ENCODE measurements at regions not wholly inside any gene's neighbourhood (a gene's known extent, or its start where the extent isn't known, plus 50 kb on each side); places are given as distances from the start of the nearest gene placed in this dataset.
"Not testable (repeated sequence)": the region's sequence is repeated elsewhere in the genome, so short reads cannot be mapped to it uniquely, and the experiment has no call there.

DNA sequence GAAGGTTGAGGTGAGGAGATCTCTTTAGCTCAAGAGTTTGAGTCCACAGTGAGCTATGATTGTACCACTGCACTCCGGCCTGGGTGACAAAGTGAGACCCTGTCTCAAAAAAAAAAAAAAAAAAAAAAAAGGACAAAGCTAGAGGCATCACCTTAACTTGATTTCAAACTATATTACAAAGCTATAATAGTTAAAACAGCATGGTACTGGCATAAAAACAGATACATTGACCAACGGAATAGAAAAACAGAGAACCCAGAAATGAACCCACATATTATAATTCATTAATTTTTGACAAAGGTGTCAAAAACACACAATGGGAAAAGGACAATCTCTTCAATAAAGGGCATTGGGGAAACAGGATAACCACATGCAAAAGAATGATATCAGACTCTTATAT, 50.8 kb upstream of the MBOAT1 start:
- Histone ChIP-seq H3K9me3 (replicated peaks) (no peaks in the 10 kb centered on the region), H3K27me3 (no peaks in the 10 kb centered on the region), H3K4me1 (no peaks in the 10 kb centered on the region), H3K36me3 (no peaks in the 10 kb centered on the region), H3K4me3 (no peak overlapping the region), H3K27ac (no peak overlapping the region)
- no peak for DNase-seq

DNA sequence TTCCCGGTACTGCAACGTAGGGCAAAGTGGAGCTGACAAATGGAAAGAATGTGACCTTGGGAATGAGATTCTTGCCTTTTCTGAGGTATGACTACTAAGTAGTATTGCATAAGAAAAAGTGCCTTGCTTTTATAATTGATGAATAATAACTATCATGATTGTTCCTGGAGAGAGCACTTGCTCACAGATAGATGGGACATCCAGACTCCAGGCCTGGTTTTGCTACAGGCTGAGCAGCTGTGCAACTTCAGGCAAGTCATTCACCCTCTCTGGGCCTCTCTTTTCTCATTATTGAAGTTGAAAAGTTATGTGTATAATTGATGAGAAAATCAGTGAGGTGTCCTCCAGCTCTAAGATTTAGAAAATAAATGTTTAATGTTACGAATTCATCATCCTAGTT, 53.6 kb upstream of the MBOAT1 start:
- DNase-seq = no peak
- Histone ChIP-seq H3K4me1 (no peaks in the 10 kb centered on the region), H3K27ac (no peak overlapping the region), H3K4me3 (no peak overlapping the region), H3K36me3 (no peaks in the 10 kb centered on the region), H3K27me3 (no peaks in the 10 kb centered on the region), H3K9me3 (replicated peaks) (no peaks in the 10 kb centered on the region)

DNA sequence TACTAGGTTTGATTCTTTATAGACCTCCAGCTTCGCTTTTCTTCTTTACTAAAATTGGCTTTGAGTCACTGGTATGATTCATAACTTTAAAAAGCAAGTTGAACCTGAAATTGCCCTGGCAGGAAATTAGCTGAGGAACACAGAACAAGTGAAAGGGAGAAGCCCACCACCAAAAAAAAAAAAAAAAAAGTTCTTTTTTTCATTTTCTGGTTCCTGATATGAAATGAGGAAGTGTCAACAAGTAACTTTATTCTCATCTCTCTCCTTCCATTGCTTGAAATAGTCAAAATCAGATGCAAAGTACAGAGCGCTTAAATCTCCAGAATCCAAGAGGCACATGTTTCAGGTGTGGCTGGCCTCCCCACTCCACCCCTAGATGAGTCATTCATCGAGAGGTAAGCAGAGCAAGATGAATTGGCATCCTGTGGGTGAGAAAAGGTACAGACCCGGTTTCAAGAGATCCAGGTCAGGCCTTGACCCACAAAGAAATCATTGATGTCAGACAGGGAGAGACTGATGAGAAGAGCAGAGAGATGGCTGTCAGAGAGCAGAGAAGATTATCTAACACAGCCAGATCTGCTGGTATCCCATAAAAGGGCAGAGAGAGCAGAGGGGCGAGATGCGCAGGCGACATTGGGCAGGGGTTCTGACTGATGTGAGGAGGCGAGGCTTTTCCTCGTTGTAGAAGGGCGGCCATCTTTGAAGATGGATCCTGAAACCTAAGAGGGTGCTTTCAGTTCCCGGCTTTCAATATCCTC, 54.8 kb upstream of the MBOAT1 start:
- Histone ChIP-seq H3K4me3 (no peak overlapping the region), H3K9me3 (replicated peaks) (no peaks in the 10 kb centered on the region), H3K36me3 (no peaks in the 10 kb centered on the region), H3K27me3 (no peaks in the 10 kb centered on the region), H3K4me1 (no peaks in the 10 kb centered on the region), H3K27ac (no peak overlapping the region)
- DNase-seq = no peak

DNA sequence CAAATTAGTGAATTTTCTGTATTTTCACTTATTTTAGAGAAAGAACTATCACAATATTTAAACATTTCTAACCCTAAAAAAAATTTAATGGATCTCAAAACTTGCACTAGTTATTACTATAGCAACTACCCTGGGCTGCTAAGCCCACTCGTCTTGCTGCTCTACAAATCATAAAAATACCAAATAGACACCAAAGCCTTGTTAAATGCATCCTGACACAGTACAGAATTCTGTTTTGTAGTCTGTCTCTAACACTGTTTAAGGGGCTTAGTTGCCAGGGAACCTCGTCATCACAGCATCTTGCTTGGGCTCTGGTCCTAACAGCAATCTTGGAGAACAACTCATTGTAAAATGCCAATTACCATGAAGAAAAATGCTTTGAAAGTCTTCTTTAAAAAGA, 56.9 kb upstream of the MBOAT1 start:
- Histone ChIP-seq H3K27ac (no peak overlapping the region), H3K9me3 (replicated peaks) (no peaks in the 10 kb centered on the region), H3K4me1 (no peaks in the 10 kb centered on the region), H3K36me3 (no peaks in the 10 kb centered on the region), H3K4me3 (no peak overlapping the region), H3K27me3 (no peaks in the 10 kb centered on the region)
- no peak for DNase-seq

DNA sequence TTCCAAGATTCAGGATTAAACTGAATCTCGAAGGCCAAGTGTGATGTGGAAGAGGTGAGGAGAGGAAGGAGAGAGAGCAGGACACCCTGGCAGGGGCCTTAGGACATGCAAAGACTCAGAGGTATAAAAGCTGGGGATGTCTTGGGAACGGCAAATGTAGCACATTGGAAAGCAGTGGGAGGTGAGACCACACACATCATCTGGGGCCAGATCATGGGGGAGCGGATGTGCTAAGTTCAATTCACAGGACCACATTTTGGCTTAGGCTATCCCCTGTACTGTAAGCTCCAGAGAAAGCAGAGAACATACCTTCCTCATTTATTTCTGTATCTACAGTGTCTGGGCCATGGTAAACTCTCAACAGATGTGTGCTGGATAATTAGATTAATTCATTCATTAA, 59.5 kb upstream of the MBOAT1 start:
- Histone ChIP-seq H3K4me1 (no peaks in the 10 kb centered on the region), H3K27ac (no peak overlapping the region), H3K4me3 (no peak overlapping the region), H3K9me3 (replicated peaks) (no peaks in the 10 kb centered on the region), H3K36me3 (no peaks in the 10 kb centered on the region), H3K27me3 (no peaks in the 10 kb centered on the region)
- DNase-seq = no peak

DNA sequence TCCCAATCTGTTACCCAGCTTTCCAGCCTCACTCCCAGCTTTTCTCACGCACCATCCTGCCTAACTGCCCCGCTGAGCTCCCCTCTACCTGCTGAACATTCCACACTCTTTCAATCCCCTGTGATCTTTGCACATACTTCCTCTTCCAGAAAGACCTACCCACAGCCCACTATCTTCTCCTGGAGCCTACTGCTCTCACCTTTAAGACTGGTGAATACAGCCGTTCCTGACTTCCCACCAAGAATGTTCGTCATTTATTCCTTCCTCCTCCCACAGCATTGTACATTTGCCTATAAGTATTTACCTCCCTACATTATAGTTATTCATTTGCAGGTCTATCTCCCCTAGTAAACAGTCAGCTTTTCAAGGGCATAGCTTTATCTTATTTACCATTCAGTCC, 61.9 kb upstream of the MBOAT1 start:
- no peak for DNase-seq
- no peaks in the 10 kb centered on the region for H3K4me1 ChIP-seq
- no peaks in the 10 kb centered on the region for H3K36me3 ChIP-seq
- H3K27me3 ChIP-seq = no peaks in the 10 kb centered on the region
- no peaks in the 10 kb centered on the region for H3K9me3 ChIP-seq (replicated peaks)
- no peak overlapping the region for H3K27ac ChIP-seq
- no peak overlapping the region for H3K4me3 ChIP-seq

DNA sequence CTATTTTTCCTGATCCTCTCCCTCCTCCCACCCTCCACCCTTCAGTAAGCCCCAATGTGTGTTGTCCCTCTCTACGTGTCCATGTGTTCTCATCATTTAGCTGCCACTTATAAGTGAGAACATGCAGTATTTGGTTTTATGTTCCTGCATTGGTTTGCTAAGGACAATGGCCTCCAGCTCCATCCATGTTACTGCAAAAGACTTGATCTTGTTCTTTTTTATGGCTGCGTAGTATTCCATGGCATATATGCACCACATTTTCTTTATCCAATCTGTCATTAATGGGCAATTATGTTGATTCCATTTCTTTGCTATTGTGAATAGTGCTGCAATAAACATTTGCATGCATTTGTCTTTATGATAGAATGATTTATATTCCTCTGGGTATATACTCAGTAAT, 63.6 kb upstream of the MBOAT1 start:
- H3K36me3 ChIP-seq; H3K9me3 ChIP-seq (replicated peaks); H3K4me3 ChIP-seq; DNase-seq; H3K4me1 ChIP-seq; H3K27me3 ChIP-seq; H3K27ac ChIP-seq: not testable (repeated sequence)

DNA sequence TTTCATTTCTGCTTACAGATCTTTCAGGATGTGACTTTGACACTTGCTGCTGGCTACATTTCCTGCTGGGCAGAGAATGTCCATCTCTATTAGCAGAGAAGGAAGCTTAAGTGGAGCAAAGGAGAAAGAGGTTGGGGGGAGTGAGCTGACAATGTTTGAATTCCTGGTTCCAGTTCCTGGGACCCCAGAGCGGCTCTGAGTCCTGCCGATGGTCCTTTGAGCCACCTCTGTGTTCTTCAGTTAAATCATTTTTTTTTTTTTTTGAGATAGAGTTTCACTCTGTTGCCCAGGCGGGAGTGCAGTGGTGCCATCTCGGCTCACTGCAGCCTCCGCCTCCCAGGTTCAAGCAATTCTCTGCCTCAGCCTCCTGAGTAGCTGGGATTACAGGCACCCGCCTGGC, 65.5 kb upstream of the MBOAT1 start:
- DNase-seq; H3K4me1 ChIP-seq; H3K27ac ChIP-seq; H3K36me3 ChIP-seq; H3K27me3 ChIP-seq; H3K9me3 ChIP-seq (replicated peaks); H3K4me3 ChIP-seq: not testable (repeated sequence)

DNA sequence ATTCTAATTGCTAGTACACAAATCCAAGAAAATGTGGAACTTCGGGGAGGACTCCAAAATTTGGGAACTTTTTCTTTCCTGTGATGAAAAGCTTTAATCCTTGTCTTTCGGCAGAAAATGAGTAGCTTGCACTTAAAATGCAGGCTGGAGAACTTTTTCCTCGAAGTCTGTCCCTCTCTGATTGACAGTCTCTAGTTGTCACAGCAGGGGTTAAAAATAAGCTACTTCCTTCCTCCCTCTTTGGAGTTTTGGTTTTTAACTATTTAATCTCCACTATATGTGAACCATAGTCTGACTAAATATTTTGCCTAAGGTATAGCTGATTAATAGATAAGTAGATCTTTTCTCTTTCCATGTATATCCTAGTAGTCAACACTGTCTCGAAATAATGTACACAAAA, 66.8 kb upstream of the MBOAT1 start:
- Histone ChIP-seq H3K4me3 (no peak overlapping the region), H3K36me3 (no peaks in the 10 kb centered on the region), H3K27ac (no peak overlapping the region), H3K9me3 (replicated peaks) (no peaks in the 10 kb centered on the region), H3K27me3 (no peaks in the 10 kb centered on the region), H3K4me1 (no peaks in the 10 kb centered on the region)
- no peak for DNase-seq

DNA sequence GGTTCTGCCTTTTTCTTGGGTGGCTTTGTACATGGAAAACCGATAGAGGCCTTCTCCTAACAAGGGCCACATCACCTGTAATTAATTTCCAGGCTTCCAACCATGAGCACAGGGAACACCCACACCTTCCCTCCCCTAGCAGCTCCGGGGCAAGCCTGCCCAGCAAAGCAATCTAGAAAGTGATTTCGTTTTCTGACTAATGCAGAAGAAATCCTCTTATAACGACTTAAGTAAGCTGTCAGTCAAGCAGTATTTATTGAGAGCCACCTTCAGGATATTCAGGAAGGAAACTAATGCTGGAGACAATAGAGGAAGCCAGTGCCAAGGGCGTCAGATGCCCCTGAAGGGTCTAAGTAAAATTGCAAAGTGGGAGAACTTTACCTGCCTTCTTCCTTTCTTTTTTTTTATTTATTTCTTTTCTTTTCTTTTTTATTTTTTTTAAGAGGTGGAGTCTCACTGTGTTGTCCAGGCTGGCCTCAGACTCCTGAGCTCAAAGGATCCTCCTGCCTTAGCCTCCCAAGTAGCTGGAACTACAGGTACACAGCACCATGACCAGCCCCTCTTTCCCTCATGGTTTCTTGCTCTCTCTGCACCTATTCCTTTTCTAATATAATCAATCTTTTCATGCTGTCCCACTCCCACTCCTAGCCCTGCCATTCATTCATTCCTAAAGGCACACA, 67.5 kb upstream of the MBOAT1 start:
- H3K27me3 ChIP-seq = no peaks in the 10 kb centered on the region
- no peak overlapping the region for H3K4me3 ChIP-seq
- H3K4me1 ChIP-seq = no peaks in the 10 kb centered on the region
- no peak for DNase-seq
- no peaks in the 10 kb centered on the region for H3K9me3 ChIP-seq (replicated peaks)
- no peaks in the 10 kb centered on the region for H3K36me3 ChIP-seq
- no peak overlapping the region for H3K27ac ChIP-seq

DNA sequence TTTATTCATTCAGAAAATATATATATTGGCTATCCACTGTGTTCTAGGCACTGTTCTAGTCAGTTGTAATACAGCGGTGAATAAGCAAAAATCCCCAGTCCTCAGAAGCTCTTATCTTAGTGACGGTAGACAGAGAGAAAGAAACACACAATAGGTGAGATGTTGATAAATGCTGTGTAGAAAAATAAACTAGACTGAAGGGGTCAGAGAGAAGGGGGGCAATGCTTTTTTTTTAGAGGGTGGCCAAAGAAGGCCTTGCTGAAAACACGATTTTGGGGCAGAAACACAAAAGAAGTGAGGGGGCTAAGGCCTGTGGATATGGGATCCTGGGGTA, 68.0 kb upstream of the MBOAT1 start:
- no peaks in the 10 kb centered on the region for H3K9me3 ChIP-seq (replicated peaks)
- H3K27me3 ChIP-seq = no peaks in the 10 kb centered on the region
- DNase-seq = no peak
- H3K4me1 ChIP-seq = no peaks in the 10 kb centered on the region
- no peak overlapping the region for H3K27ac ChIP-seq
- H3K36me3 ChIP-seq = no peaks in the 10 kb centered on the region
- no peak overlapping the region for H3K4me3 ChIP-seq

DNA sequence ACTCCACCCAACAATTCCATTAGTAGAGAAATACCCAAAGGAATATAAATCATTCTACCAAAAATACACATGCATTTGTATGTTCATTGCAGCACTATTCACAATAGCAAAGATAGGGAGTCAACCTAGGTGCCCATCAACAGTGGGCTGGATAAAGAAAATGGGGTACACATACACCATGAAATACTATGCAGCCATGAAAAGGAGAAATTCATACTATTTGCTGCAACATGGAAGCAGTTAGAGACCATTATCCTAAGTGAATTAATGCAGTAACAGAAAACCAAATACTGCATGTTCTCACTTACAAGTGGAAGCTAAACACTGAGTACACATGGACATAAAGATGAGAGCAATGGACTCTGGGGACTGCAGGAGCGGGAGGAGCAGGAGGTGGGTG, 72.4 kb upstream of the MBOAT1 start:
- H3K27ac ChIP-seq = no peak overlapping the region
- no peaks in the 10 kb centered on the region for H3K36me3 ChIP-seq
- H3K4me3 ChIP-seq = no peak overlapping the region
- no peaks in the 10 kb centered on the region for H3K27me3 ChIP-seq
- no peak for DNase-seq
- H3K9me3 ChIP-seq (replicated peaks) = no peaks in the 10 kb centered on the region
- no peaks in the 10 kb centered on the region for H3K4me1 ChIP-seq

DNA sequence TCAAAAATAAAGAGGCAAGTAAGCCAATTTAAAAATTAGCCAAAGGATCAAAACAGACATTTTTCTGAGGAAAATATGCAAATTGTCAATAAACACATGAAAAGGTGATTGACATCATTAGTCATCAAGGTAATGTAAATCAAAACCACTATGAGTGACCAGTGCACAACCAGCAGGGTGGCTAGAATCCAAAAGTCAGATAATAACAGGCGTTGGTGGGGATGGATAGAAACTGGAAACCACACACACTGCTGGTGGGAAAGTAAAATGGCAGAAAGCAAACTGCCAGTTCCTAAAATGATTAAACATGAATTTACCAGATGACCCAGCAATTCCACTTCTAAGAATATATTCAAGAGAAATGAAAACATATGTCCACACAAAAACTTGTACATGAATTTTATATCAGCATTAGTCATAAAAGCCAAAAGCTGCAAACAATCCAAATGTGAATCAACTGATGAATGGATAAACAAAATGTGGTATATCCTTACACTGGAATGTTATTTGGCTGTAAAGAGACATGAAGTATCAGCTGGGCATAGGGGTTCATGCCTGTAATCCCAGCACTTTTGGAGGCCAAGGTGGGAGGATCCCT, 74.8 kb upstream of the MBOAT1 start:
- H3K4me1 ChIP-seq = no peaks in the 10 kb centered on the region
- no peaks in the 10 kb centered on the region for H3K27me3 ChIP-seq
- H3K9me3 ChIP-seq (replicated peaks) = no peaks in the 10 kb centered on the region
- H3K36me3 ChIP-seq = no peaks in the 10 kb centered on the region
- DNase-seq = no peak
- H3K27ac ChIP-seq = no peak overlapping the region
- H3K4me3 ChIP-seq = no peak overlapping the region

DNA sequence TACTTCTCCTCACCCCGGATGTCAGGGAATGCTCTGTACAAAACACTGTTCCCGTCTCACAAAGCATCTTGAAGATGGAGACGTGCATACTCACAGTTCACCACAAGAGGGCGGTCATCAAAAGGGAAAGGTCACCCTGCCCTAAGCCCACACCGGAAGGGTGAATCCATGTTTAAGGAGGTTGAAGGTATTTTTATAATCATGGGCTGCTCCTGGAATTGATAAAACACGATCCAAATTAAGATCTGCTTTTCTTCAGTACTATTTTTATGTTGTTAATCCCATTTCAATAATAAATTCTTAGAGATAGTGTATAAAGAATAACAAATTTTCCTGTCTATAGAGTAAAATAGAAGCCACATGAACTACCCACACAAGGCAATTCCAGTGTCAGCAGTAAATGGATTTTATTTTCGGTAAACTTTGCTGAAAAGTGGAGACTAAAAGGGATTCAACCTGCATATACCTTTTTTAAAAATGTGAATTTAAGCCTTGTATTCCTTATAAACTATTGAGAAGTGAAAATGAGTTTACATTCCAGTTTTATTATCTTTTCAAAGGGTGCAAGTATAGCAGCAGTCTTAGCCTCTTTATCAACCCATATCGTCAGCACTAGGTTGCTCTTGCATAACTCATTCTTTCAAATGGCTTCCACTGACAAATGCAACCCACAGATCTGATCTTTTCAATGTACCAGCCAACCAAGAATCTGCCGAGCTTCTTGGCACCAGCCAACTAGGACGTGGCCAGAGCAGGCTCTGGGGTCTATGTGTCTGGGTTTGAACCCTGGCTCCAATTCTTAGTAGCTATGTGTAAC, 79.7 kb upstream of the MBOAT1 start:
- Histone ChIP-seq H3K4me1 (no peaks in the 10 kb centered on the region), H3K27me3 (no peaks in the 10 kb centered on the region), H3K27ac (no peak overlapping the region), H3K36me3 (no peaks in the 10 kb centered on the region), H3K9me3 (replicated peaks) (no peaks in the 10 kb centered on the region), H3K4me3 (no peak overlapping the region)
- peak; percentile 65 to 85 for DNase-seq

DNA sequence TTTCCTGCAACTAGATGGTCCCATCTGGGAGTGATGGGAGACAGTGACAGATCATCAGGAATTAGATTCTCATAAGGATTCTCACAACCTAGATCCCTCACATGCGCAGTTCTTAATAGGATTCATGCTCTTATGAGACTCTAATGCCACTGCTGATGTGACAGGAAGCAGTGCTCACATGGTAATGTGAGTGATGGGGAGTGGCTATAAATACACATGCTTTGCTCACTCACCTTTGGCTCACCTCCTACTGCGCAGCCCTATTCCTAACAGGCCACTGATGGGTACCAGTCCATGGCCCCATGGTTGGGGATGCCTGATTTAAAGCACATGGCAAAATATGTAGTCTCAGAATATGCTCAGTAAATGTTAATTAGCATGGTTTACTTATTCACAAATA, 80.6 kb upstream of the MBOAT1 start:
- no peaks in the 10 kb centered on the region for H3K36me3 ChIP-seq
- no peaks in the 10 kb centered on the region for H3K9me3 ChIP-seq (replicated peaks)
- no peaks in the 10 kb centered on the region for H3K4me1 ChIP-seq
- no peak overlapping the region for H3K27ac ChIP-seq
- no peaks in the 10 kb centered on the region for H3K27me3 ChIP-seq
- H3K4me3 ChIP-seq = no peak overlapping the region
- no peak for DNase-seq

All from SJCRH30 (cell line).